SJCRH30 (cell line): ENCODE measurements at regions not wholly inside any gene's neighbourhood (a gene's known extent, or its start where the extent isn't known, plus 50 kb on each side); places are given as distances from the start of the nearest gene placed in this dataset.

ENCODE experiments used
- DNase-seq, 2 experiments: peaks; one replicate each; pipeline ENCODE4 v3.0.0-alpha.2; 2015 to 2020
- H3K27ac ChIP-seq: fragments of 250-450 bp; sonication (Bioruptor Pico); 2 replicates; pipeline ENCODE4 v1.5.1; 2020; ENCODE audit warnings: mild to moderate bottlenecking, moderate library complexity
- H3K27me3 ChIP-seq: fragments of 250-450 bp; sonication (Bioruptor Pico); 2 replicates; pipeline ENCODE4 v1.5.1; 2020; ENCODE audit warnings: mild to moderate bottlenecking, moderate library complexity
- H3K36me3 ChIP-seq: fragments of 250-450 bp; sonication (Bioruptor Pico); 2 replicates; pipeline ENCODE4 v1.5.1; 2020; ENCODE audit warnings: mild to moderate bottlenecking, moderate library complexity
- H3K4me1 ChIP-seq: fragments of 250-450 bp; sonication (Bioruptor Pico); 2 replicates; pipeline ENCODE4 v1.5.1; 2020; ENCODE audit warnings: mild to moderate bottlenecking, moderate library complexity
- H3K4me3 ChIP-seq: fragments of 250-450 bp; sonication (Bioruptor Pico); 2 replicates; pipeline ENCODE4 v1.5.1; 2020; ENCODE audit warnings: mild to moderate bottlenecking, moderate library complexity
- H3K9me3 ChIP-seq: fragments of 250-450 bp; sonication (Bioruptor Pico); replicated peaks from 2 replicates; pipeline ENCODE4 v1.5.1; 2020; ENCODE audit warnings: mild to moderate bottlenecking, moderate library complexity

- no peaks in the 10 kb centered on the region for H3K27me3 ChIP-seq
- no peak overlapping the region for H3K27ac ChIP-seq
- no peaks in the 10 kb centered on the region for H3K9me3 ChIP-seq
- no peak for DNase-seq
- H3K4me1 ChIP-seq, result no peaks in the 10 kb centered on the region
- H3K36me3 ChIP-seq, result no peaks in the 10 kb centered on the region
- H3K4me3 ChIP-seq, result no peak overlapping the region
Measured at GRCh38 chr6:63094947-63095346, 116.3 kb upstream of the FKBP1C start.

GRCh38 chr6:63097222-63097621 lies 114.0 kb upstream of the FKBP1C start:
- no peaks in the 10 kb centered on the region for H3K36me3 ChIP-seq

GRCh38 chr6:63098789-63099188 lies 112.5 kb upstream of the FKBP1C start:
- Histone ChIP-seq H3K4me1 (no peaks in the 10 kb centered on the region), H3K4me3 (no peak overlapping the region), H3K27me3 (no peaks in the 10 kb centered on the region), H3K27ac (no peak overlapping the region), H3K9me3 (no peaks in the 10 kb centered on the region), H3K36me3 (no peaks in the 10 kb centered on the region)
- no peak for DNase-seq

More at GRCh38 chr6:63097222-63097621, 114.0 kb upstream of the FKBP1C start:
- H3K27me3 ChIP-seq, result no peaks in the 10 kb centered on the region
- no peak overlapping the region for H3K4me3 ChIP-seq
- no peak overlapping the region for H3K27ac ChIP-seq
- no peaks in the 10 kb centered on the region for H3K9me3 ChIP-seq
- no peaks in the 10 kb centered on the region for H3K4me1 ChIP-seq
- no peak for DNase-seq

DNA sequence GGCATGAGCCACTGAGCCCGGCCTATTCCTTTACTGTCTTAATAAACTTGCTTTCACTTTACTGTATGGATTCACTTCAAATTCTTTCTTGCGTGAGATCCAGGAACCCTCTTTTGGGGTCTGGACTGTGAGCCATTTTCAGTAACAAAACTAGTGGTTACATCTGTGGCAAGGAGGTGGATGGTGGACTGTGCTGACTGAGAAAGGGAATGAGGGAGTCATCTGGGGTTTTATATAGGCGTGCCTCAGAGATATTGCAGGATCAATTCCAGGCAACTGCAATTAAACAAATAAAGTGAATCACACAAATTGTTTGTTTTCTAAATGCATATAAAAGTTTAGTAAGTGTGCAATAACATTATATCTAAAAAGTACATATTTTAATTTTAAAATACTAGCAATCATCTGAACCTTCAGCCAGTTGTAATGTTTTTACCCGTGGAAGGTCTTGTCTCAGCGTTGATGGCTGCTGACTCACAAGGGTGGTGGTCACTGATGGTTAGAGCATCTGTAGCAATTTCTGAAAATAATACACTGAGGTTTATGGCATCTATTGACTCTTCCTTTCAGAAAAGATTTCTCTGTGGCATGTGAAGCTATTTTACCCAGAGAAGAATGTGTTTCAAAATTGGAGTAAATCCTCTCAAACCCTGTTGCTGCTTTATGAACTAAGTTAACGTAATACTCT lies 111.4 kb upstream of the FKBP1C start:
- no peaks in the 10 kb centered on the region for H3K9me3 ChIP-seq
- H3K4me1 ChIP-seq, result no peaks in the 10 kb centered on the region
- DNase-seq, result no peak
- H3K36me3 ChIP-seq, result no peaks in the 10 kb centered on the region
- no peak overlapping the region for H3K27ac ChIP-seq
- H3K27me3 ChIP-seq, result no peaks in the 10 kb centered on the region
- no peak overlapping the region for H3K4me3 ChIP-seq

- Histone ChIP-seq H3K4me1 (no peaks in the 10 kb centered on the region), H3K4me3 (no peak overlapping the region), H3K9me3 (no peaks in the 10 kb centered on the region), H3K36me3 (no peaks in the 10 kb centered on the region), H3K27ac (no peak overlapping the region), H3K27me3 (no peaks in the 10 kb centered on the region)
- no peak for DNase-seq
Measured at GRCh38 chr6:63114610-63115211, 96.6 kb upstream of the FKBP1C start.

DNA sequence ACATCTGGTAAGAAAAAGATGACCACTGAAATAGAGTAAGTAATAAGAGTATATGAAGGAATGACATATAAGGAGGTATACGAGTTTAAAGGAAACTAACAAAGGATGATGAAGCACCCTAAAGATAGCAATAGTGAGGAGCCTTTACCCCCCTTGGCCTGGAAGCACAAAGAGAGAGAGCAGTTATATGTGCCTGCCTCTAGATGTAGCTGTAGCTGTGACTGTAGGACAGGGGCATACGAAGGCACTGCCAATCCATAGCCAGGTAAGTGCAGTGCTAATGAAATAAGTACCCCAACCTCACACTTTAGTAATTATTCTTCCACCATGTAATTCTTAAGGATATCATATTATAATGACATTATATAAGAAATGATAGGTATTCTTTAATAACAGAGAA lies 90.1 kb upstream of the FKBP1C start:
- Histone ChIP-seq H3K4me3 (no peak overlapping the region), H3K27ac (no peak overlapping the region), H3K4me1 (no peaks in the 10 kb centered on the region), H3K36me3 (no peaks in the 10 kb centered on the region), H3K27me3 (no peaks in the 10 kb centered on the region), H3K9me3 (no peaks in the 10 kb centered on the region)
- DNase-seq, result no peak

DNA sequence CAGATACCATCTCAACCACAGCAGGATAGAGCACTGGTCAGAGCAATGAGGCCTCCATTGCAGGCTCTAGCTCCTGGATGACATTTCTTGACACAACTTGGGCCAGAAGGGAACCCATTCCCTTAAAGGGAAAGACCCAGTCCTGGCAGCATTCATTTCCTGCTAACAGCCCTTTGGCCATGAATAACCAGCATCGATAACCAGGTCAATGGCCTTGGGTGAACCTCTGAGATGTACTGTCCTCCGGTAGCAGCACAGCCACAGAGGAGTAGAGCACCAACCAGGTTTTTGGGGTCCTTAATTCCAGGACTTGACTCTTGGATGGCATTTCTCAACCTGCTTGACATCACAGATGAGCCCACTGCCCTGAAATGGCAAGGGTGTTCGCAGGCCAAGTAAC lies 71.2 kb upstream of the FKBP1C start:
- DNase-seq, result no peak

GRCh38 chr6:63140692-63141318 lies 70.5 kb upstream of the FKBP1C start:
- Histone ChIP-seq H3K9me3 (no peaks in the 10 kb centered on the region), H3K4me3 (no peak overlapping the region), H3K27me3 (no peaks in the 10 kb centered on the region), H3K4me1 (no peaks in the 10 kb centered on the region), H3K27ac (no peak overlapping the region), H3K36me3 (no peaks in the 10 kb centered on the region)
- no peak for DNase-seq

More for the DNA sequence above, 71.2 kb upstream of the FKBP1C start:
- no peak overlapping the region for H3K4me3 ChIP-seq
- H3K4me1 ChIP-seq, result no peaks in the 10 kb centered on the region
- H3K27ac ChIP-seq, result no peak overlapping the region
- no peaks in the 10 kb centered on the region for H3K9me3 ChIP-seq
- H3K27me3 ChIP-seq, result no peaks in the 10 kb centered on the region
- no peaks in the 10 kb centered on the region for H3K36me3 ChIP-seq

GRCh38 chr6:63149730-63150129 lies 61.5 kb upstream of the FKBP1C start:
- Histone ChIP-seq H3K4me3 (no peak overlapping the region), H3K9me3 (no peaks in the 10 kb centered on the region), H3K4me1 (no peaks in the 10 kb centered on the region), H3K27me3 (no peaks in the 10 kb centered on the region), H3K27ac (no peak overlapping the region), H3K36me3 (no peaks in the 10 kb centered on the region)
- no peak for DNase-seq

GRCh38 chr6:63154535-63154934 lies 56.7 kb upstream of the FKBP1C start:
- no peak for DNase-seq
- H3K4me1 ChIP-seq, result no peaks in the 10 kb centered on the region
- no peaks in the 10 kb centered on the region for H3K27me3 ChIP-seq
- no peaks in the 10 kb centered on the region for H3K9me3 ChIP-seq
- no peak overlapping the region for H3K27ac ChIP-seq
- H3K36me3 ChIP-seq, result no peaks in the 10 kb centered on the region
- no peak overlapping the region for H3K4me3 ChIP-seq
